Stimulated activated CD8-positive, alpha-beta memory T cell treated with anti-CD3 and anti-CD28 coated beads, Interleukin-4, amount 100 ng/mL, for 48 hours (primary cell): ENCODE measurements at regions not wholly inside any gene's neighbourhood (a gene's known extent, or its start where the extent isn't known, plus 50 kb on each side); places are given as distances from the start of the nearest gene placed in this dataset.
"Not testable (repeated sequence)": the region's sequence is repeated elsewhere in the genome, so short reads cannot be mapped to it uniquely, and the experiment has no call there.

ENCODE experiments used
- DNase-seq: peaks from one replicate; pipeline ENCODE4 v3.0.0-alpha.2; 2020

DNA sequence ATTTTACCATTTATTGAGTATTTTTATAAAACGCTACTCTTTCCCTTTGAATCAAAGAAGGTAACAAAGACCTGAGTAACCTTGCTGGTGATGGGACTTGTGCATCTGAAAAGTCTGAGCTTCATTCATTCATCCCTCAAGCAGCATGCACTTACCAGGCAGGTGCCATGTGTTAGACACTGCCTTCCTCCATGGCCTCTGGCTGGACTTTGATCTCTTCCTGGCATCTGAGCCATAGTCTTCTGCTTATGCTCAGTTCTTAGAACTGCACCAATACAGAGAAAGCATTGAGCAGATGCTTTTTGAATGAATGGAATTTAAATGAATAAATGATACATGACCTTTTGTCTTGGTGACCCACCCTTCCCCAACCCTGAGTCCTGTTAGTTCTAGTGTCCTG, 251.4 kb upstream of the COPS8 start:
- no peak for DNase-seq

- no peak for DNase-seq
Observed at GRCh38 chr2:236835307-236836024, 250.2 kb upstream of the COPS8 start.

DNA sequence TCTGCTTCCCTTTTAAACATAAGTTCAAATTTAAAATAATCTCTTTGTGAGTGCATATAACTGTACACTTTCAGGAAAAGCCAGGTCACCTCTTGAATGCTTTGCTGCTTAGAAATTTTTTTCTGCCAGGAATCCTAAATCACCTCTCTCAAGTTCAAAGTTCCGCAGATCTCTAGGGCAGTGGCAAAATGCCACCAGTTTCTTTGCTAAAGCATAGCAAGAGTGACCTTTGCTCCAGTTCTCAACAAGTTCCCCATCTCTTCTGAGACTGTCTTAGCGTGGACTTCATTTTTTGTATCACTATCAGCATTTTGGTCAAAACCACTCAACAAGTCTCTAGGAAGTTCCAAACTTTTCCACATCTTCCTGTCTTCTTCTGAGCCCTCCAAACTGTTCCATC, 249.7 kb upstream of the COPS8 start:
- not testable (repeated sequence) for DNase-seq

DNA sequence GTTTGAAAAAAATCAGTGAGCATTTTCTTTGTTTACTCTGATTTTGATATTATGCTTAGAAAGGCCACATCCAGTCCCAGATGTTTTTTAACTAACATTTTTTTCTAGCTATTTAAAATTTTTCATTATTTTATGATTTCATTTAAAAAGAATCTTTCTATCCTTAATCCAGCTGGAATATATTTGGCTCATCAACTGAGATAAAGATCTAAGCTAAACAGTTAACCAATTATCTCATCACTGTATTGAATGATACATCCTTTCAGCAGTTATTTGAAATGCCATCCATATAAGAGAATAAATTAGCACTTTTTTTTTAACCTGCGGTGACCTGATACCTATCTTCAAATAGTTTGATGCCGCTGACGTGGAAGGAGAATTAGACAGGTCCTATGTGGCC, 245.5 kb upstream of the COPS8 start:
- DNase-seq = no peak

GRCh38 chr2:236840857-236841256, 244.8 kb upstream of the COPS8 start:
- DNase-seq = no peak

- DNase-seq = no peak
Observed at GRCh38 chr2:236841389-236841788, 244.3 kb upstream of the COPS8 start.

GRCh38 chr2:236843161-236843968, 242.3 kb upstream of the COPS8 start:
- DNase-seq = no peak

DNA sequence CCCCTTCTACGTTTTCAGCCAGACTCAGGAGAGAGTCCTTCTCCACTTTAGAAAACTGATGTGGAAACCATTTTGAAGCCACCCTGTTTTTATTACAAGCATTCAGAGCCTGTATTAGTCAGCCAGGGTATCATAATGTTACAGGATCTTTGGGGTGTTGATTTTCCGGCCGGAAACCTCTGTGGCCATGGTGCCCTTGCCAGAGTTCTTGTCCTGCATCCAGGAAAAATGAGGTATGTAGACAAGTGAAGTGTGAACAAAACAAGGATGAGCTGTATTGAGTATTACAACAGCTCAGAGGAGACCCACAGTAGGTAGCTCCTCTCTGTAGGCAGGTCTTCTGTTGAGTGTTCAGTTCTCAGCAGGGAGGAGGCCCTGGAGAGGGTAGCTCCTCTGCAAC, 241.0 kb upstream of the COPS8 start:
- no peak for DNase-seq

GRCh38 chr2:236847023-236847422, 238.7 kb upstream of the COPS8 start:
- no peak for DNase-seq

- no peak for DNase-seq
Observed at GRCh38 chr2:236847538-236848263, 238.0 kb upstream of the COPS8 start.

DNA sequence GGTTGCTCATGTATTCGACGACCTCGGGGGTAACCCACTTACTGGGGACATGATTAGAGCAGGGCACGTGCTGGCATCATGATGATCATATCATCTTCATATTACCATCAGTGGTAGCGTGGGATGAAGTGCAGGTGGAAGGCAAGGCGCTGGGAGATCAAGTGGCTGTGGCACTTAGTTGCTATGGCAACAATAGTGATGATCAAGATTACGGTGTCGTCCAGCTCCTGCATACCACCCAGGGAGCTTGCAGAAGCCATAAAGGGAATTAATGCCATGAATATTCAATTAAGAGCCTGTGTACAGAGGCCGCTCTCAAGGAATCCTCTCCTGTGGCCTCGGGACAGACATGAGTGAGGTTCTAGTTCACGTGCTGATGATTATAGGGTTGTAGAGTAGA, 237.2 kb upstream of the COPS8 start:
- DNase-seq = no peak

DNA sequence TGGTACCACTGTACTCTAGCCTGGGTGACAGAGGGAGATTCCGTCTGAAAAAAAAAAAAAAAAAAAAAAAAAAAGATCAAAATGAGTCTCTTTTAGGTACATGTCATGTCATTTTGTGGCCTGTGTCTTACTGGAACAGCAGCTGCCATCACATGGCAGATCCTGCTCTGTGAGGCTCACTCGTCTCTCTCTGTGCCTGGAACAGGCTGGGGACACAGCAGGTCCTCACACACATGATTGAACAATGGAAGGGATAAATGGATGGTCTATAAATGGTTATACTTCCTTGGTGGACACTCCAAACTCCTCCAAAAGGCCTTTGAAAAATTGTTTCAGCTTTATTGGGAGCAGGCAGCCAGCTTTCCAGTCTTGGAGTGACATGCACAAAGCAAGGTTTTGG, 236.2 kb upstream of the COPS8 start:
- no peak for DNase-seq

DNA sequence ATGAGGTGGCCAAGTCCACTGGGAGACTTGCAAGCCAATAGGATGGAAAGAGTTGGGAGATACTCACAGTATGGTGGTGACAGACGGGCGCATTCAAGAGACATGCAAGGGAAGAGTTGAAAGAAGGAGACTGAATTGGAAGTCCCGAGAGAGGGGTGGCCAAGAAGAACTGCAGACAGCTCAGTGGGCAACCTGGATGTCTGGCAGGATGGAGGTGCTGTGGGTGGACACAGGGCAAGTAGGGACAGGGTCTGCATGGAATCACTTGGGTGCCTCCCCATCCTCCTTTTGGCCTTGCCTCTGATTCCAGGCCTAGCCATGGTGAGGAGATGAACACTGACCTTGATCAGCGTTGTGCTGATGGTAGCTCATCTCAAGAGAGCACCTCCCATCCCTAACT, 235.7 kb upstream of the COPS8 start:
- DNase-seq = no peak

GRCh38 chr2:236851187-236851586, 234.5 kb upstream of the COPS8 start:
- DNase-seq = no peak

GRCh38 chr2:236852100-236852976, 233.4 kb upstream of the COPS8 start:
- no peak for DNase-seq

DNA sequence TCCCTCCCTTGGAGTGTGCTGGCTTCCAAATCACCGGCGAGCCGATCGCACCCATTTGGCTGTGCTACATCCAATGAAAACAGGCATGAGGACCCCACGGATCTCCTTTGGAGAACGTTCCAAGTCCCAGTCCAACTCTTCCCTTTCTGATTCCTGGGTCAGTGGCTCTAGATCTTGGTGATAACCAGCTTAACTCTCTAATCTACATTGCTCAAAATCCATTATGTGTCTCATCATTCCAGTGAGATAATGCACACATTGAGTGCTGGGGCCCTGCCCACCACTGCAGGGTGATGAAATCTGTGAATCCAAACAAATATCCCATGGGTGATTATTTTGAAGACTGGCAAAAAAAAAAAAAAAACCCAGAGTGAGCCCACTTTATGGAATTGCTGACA, 232.7 kb upstream of the COPS8 start:
- DNase-seq = no peak

DNA sequence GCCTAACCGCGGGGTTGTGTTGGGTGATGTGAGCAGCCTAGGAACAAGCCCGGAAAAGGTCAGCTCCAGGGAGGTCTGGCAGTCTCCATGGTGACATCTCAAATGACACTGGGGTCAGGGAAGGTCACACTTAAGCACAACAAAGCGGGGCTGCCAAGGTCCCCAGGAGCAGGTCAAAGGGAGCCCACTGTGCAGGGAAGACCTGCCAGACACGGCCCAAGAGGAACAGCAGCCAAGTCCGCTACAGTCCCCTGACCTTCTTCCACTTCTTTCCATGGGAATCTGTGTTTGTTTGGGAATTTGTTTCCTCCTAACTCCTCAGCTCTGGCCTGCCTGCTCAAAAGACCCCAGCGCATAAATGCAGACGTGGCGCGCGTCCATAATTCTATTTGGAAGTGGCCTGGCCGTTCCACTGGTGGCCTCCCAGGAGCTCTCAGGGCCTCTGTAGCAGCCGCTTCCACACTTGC, 232.1 kb upstream of the COPS8 start:
- no peak for DNase-seq

DNA sequence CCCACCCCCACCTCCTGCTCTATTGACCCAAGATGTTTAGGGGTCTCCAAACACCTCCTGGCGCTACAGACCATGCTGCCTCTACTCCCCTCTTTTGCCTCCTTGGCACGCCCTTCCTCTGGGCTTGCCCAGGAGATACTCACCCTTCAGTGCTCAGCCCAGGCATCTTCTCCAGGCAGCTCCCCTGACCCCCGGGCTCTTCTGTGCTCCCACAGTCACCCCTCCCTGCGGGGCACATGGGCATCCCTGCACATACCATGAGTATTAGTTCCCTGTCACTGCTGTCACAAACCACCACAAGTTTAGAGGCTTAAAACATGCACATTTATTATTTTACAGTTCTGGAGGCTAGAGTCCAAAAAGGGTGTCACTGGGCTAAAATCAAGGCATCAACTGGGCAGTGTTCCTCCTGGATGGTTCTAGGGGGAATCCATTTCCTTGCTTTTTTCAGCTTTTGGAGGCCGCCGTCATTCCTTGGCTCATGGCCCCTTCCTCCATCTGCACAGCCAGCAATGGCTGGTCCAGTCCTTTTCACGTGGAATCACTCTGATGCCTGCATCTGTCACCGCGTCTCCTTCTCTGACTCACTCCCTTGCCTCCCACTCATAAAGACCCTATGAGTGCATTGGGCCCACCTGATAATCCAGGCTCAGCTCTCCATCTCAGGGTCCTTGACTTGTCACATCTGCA, 230.4 kb upstream of the COPS8 start:
- no peak for DNase-seq

- DNase-seq = no peak
Observed at GRCh38 chr2:236855866-236856847, 229.5 kb upstream of the COPS8 start.

GRCh38 chr2:236856848-236857235, 228.8 kb upstream of the COPS8 start:
- DNase-seq = no peak

GRCh38 chr2:236857246-236857645, 228.4 kb upstream of the COPS8 start:
- DNase-seq = no peak
